ENCODE measurements at regions not wholly inside any gene's neighbourhood (a gene's known extent, or its start where the extent isn't known, plus 50 kb on each side); places are given as distances from the start of the nearest gene placed in this dataset.

- Histone ChIP-seq H3K27ac (no peak overlapping the region), H3K9me3 (ENCODE audit: low read depth, low read length) (no peaks in the 10 kb centered on the region), H3K9ac (ENCODE audit: insufficient read length) (no peak overlapping the region), H3K4me3 (no peak overlapping the region), H3K36me3 (ENCODE audit: insufficient read depth, low read length) (no peaks in the 10 kb centered on the region)
- no peak for DNase-seq (ENCODE audit: low read depth, low spot score)
- TF ChIP-seq EZH2 (IDR thresholded peaks at IDR 0.05), result no peak
- TF ChIP-seq POLR2AphosphoS5 (IDR thresholded peaks at IDR 0.05; ENCODE audit: borderline replicate concordance, low read depth, low read length), result no peak
- no peak for TF ChIP-seq FOXP2 (optimal IDR thresholded peaks at IDR 0.05; ENCODE audit: control extremely low read depth, extremely low read length, insufficient read depth)
Observed at GRCh38 chr5:124373883-124374282, 372.6 kb downstream of the ZNF608 start.

- H3K36me3 ChIP-seq (ENCODE audit: insufficient read depth, low read length), result no peaks in the 10 kb centered on the region
- H3K4me3 ChIP-seq, result no peak overlapping the region
- DNase-seq (ENCODE audit: low read depth, low spot score), result no peak
- H3K9ac ChIP-seq (ENCODE audit: insufficient read length), result no peak overlapping the region
- H3K9me3 ChIP-seq (ENCODE audit: low read depth, low read length), result no peaks in the 10 kb centered on the region
- H3K27ac ChIP-seq, result no peak overlapping the region
- TF ChIP-seq POLR2AphosphoS5 (IDR thresholded peaks at IDR 0.05; ENCODE audit: borderline replicate concordance, low read depth, low read length) (no peak), FOXP2 (optimal IDR thresholded peaks at IDR 0.05; ENCODE audit: control extremely low read depth, extremely low read length, insufficient read depth) (no peak), EZH2 (IDR thresholded peaks at IDR 0.05) (no peak)
Observed at GRCh38 chr5:124372457-124372856, 374.0 kb downstream of the ZNF608 start.

GRCh38 chr5:124371111-124371706 lies 375.2 kb downstream of the ZNF608 start:
- Histone ChIP-seq H3K36me3 (ENCODE audit: insufficient read depth, low read length) (no peaks in the 10 kb centered on the region), H3K4me3 (no peak overlapping the region), H3K27ac (no peak overlapping the region), H3K9me3 (ENCODE audit: low read depth, low read length) (no peaks in the 10 kb centered on the region), H3K9ac (ENCODE audit: insufficient read length) (no peak overlapping the region)
- TF ChIP-seq EZH2 (IDR thresholded peaks at IDR 0.05) (no peak), FOXP2 (optimal IDR thresholded peaks at IDR 0.05; ENCODE audit: control extremely low read depth, extremely low read length, insufficient read depth) (no peak), POLR2AphosphoS5 (IDR thresholded peaks at IDR 0.05; ENCODE audit: borderline replicate concordance, low read depth, low read length) (no peak)
- DNase-seq (ENCODE audit: low read depth, low spot score), result no peak

DNA sequence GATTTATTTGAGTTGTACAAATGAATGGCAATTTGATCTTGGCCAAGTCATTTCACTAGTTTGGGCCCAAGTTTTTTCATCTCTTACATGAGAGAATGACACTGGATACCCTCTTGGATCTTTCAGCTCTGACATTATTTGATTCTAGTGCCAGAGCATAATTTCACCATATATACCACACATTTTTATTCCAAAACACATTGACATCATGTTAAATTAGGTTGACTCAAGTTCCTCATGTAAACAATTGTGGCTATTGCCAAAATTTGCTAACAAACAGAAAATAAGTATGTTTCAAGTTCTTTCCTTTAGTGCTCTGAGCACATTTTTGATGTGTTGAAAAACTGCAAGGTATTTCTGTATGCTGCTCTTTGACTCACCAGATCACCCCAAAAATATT lies 375.8 kb downstream of the ZNF608 start:
- TF ChIP-seq FOXP2 (optimal IDR thresholded peaks at IDR 0.05; ENCODE audit: control extremely low read depth, extremely low read length, insufficient read depth), result no peak
- no peak for TF ChIP-seq EZH2 (IDR thresholded peaks at IDR 0.05)
- TF ChIP-seq POLR2AphosphoS5 (IDR thresholded peaks at IDR 0.05; ENCODE audit: borderline replicate concordance, low read depth, low read length), result no peak
- Histone ChIP-seq H3K9ac (ENCODE audit: insufficient read length) (no peak overlapping the region), H3K27ac (no peak overlapping the region), H3K9me3 (ENCODE audit: low read depth, low read length) (no peaks in the 10 kb centered on the region), H3K36me3 (ENCODE audit: insufficient read depth, low read length) (no peaks in the 10 kb centered on the region), H3K4me3 (no peak overlapping the region)
- DNase-seq (ENCODE audit: low read depth, low spot score), result no peak

- TF ChIP-seq FOXP2 (optimal IDR thresholded peaks at IDR 0.05; ENCODE audit: control extremely low read depth, extremely low read length, insufficient read depth) (no peak), EZH2 (IDR thresholded peaks at IDR 0.05) (no peak), POLR2AphosphoS5 (IDR thresholded peaks at IDR 0.05; ENCODE audit: borderline replicate concordance, low read depth, low read length) (no peak)
- H3K4me3 ChIP-seq, result no peak overlapping the region
- no peak for DNase-seq (ENCODE audit: low read depth, low spot score)
- H3K36me3 ChIP-seq (ENCODE audit: insufficient read depth, low read length), result no peaks in the 10 kb centered on the region
- H3K27ac ChIP-seq, result no peak overlapping the region
- no peak overlapping the region for H3K9ac ChIP-seq (ENCODE audit: insufficient read length)
- no peaks in the 10 kb centered on the region for H3K9me3 ChIP-seq (ENCODE audit: low read depth, low read length)
Observed at GRCh38 chr5:124365361-124365801, 381.1 kb downstream of the ZNF608 start.

- DNase-seq (ENCODE audit: low read depth, low spot score), result no peak
Observed at GRCh38 chr5:124355928-124356327, 390.5 kb downstream of the ZNF608 start.

DNA sequence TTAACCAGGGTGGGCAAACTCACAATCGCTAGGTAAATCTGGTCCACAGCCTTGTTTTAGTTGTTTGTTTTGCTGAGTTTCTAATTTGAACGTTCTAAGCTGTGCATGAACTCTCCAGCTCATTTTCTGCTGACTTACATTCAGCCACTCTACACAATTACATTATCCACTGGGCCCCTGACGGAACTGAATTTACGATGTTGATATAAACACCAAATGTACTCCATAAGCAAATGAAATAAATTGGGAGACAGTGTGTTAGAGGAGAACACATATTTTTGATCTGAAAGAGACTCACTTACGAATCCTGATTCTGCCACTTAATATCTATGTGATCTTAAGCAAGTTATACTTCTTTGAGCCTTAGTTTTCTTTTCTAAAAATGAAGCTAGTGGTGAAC lies 393.4 kb downstream of the ZNF608 start:
- no peak overlapping the region for H3K27ac ChIP-seq
- no peaks in the 10 kb centered on the region for H3K9me3 ChIP-seq (ENCODE audit: low read depth, low read length)
- H3K9ac ChIP-seq (ENCODE audit: insufficient read length), result no peak overlapping the region
- H3K36me3 ChIP-seq (ENCODE audit: insufficient read depth, low read length), result no peaks in the 10 kb centered on the region
- TF ChIP-seq FOXP2 (optimal IDR thresholded peaks at IDR 0.05; ENCODE audit: control extremely low read depth, extremely low read length, insufficient read depth), result no peak
- no peak for TF ChIP-seq POLR2AphosphoS5 (IDR thresholded peaks at IDR 0.05; ENCODE audit: borderline replicate concordance, low read depth, low read length)
- no peak for TF ChIP-seq EZH2 (IDR thresholded peaks at IDR 0.05)
- H3K4me3 ChIP-seq, result no peak overlapping the region
- no peak for DNase-seq (ENCODE audit: low read depth, low spot score)

More at GRCh38 chr5:124355928-124356327, 390.5 kb downstream of the ZNF608 start:
- no peak overlapping the region for H3K27ac ChIP-seq
- H3K9ac ChIP-seq (ENCODE audit: insufficient read length), result no peak overlapping the region
- no peak overlapping the region for H3K4me3 ChIP-seq
- H3K36me3 ChIP-seq (ENCODE audit: insufficient read depth, low read length), result no peaks in the 10 kb centered on the region
- no peaks in the 10 kb centered on the region for H3K9me3 ChIP-seq (ENCODE audit: low read depth, low read length)
- TF ChIP-seq POLR2AphosphoS5 (IDR thresholded peaks at IDR 0.05; ENCODE audit: borderline replicate concordance, low read depth, low read length), result no peak
- TF ChIP-seq FOXP2 (optimal IDR thresholded peaks at IDR 0.05; ENCODE audit: control extremely low read depth, extremely low read length, insufficient read depth), result no peak
- TF ChIP-seq EZH2 (IDR thresholded peaks at IDR 0.05), result no peak

DNA sequence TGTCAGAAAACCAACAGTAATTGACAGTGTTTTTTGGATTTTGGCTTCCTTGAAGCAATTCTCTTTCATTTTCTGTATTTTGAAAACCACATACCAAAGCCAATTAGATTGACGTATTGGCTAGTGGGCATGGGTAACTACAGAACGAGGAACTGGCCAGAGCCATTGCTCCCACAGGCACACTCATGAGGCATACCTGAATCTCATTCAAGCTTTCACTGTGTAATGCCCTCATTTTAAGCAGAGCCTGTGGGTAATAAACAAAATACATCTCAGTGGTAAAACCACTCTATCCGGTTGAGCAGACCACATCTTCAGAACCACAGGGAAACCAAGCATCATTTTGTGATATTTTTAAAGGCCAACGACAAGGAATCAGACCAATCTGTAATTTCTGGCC lies 394.1 kb downstream of the ZNF608 start:
- no peaks in the 10 kb centered on the region for H3K36me3 ChIP-seq (ENCODE audit: insufficient read depth, low read length)
- H3K27ac ChIP-seq, result no peak overlapping the region
- H3K4me3 ChIP-seq, result no peak overlapping the region
- no peak for DNase-seq (ENCODE audit: low read depth, low spot score)
- TF ChIP-seq FOXP2 (optimal IDR thresholded peaks at IDR 0.05; ENCODE audit: control extremely low read depth, extremely low read length, insufficient read depth), result no peak
- TF ChIP-seq POLR2AphosphoS5 (IDR thresholded peaks at IDR 0.05; ENCODE audit: borderline replicate concordance, low read depth, low read length), result no peak
- no peak for TF ChIP-seq EZH2 (IDR thresholded peaks at IDR 0.05)
- H3K9me3 ChIP-seq (ENCODE audit: low read depth, low read length), result no peaks in the 10 kb centered on the region
- no peak overlapping the region for H3K9ac ChIP-seq (ENCODE audit: insufficient read length)

- H3K9ac ChIP-seq (ENCODE audit: insufficient read length), result no peak overlapping the region
- H3K4me3 ChIP-seq, result no peak overlapping the region
- H3K9me3 ChIP-seq (ENCODE audit: low read depth, low read length), result no peaks in the 10 kb centered on the region
- no peak for DNase-seq (ENCODE audit: low read depth, low spot score)
- H3K36me3 ChIP-seq (ENCODE audit: insufficient read depth, low read length), result no peaks in the 10 kb centered on the region
- no peak overlapping the region for H3K27ac ChIP-seq
- TF ChIP-seq FOXP2 (optimal IDR thresholded peaks at IDR 0.05; ENCODE audit: control extremely low read depth, extremely low read length, insufficient read depth) (no peak), POLR2AphosphoS5 (IDR thresholded peaks at IDR 0.05; ENCODE audit: borderline replicate concordance, low read depth, low read length) (no peak), EZH2 (IDR thresholded peaks at IDR 0.05) (no peak)
Observed at GRCh38 chr5:124349931-124350330, 396.5 kb downstream of the ZNF608 start.
